Ishikawa (cell line): ENCODE measurements at regions not wholly inside any gene's neighbourhood (a gene's known extent, or its start where the extent isn't known, plus 50 kb on each side); places are given as distances from the start of the nearest gene placed in this dataset.

Experiments
- CEBPB ChIP-seq: IDR thresholded peaks from 2 replicates; pipeline ENCODE4 v1.6.1; 2012
- CREB1 ChIP-seq: IDR thresholded peaks from 2 replicates; pipeline ENCODE4 v1.6.1; 2012; ENCODE audit warnings: low read depth
- EGR1 ChIP-seq: IDR thresholded peaks from 2 replicates; pipeline ENCODE4 v1.6.1; 2012
- EP300 ChIP-seq: IDR thresholded peaks from 2 replicates; pipeline ENCODE4 v1.6.1; 2012; ENCODE audit warnings: borderline replicate concordance
- MAX ChIP-seq: IDR thresholded peaks from 2 replicates; pipeline ENCODE4 v1.6.1; 2012
- NFIC ChIP-seq: IDR thresholded peaks from 2 replicates; pipeline ENCODE4 v1.6.1; 2012
- RAD21 ChIP-seq: IDR thresholded peaks from 2 replicates; pipeline ENCODE4 v1.6.1; 2012; ENCODE audit warnings: low read depth
- TAF1 ChIP-seq: IDR thresholded peaks from 2 replicates; pipeline ENCODE4 v1.6.1; 2012; ENCODE audit warnings: low read depth, mild to moderate bottlenecking
- USF1 ChIP-seq: IDR thresholded peaks from 2 replicates; pipeline ENCODE4 v1.6.1; 2012
- YY1 ChIP-seq: IDR thresholded peaks from 2 replicates; pipeline ENCODE4 v1.6.1; 2012; ENCODE audit warnings: low read depth
- ZBTB7A ChIP-seq: IDR thresholded peaks from 2 replicates; pipeline ENCODE4 v1.6.1; 2012; ENCODE audit warnings: low read depth

- TF ChIP-seq RAD21 = no peak
- no peak for TF ChIP-seq CEBPB
- TF ChIP-seq TAF1 = no peak
- TF ChIP-seq YY1 = no peak
- TF ChIP-seq USF1 = no peak
- no peak for TF ChIP-seq MAX
- no peak for TF ChIP-seq EP300
- no peak for TF ChIP-seq NFIC
- no peak for TF ChIP-seq ZBTB7A
- no peak for TF ChIP-seq EGR1
- no peak for TF ChIP-seq CREB1
Measured at GRCh38 chr1:219114014-219114413, 59.7 kb upstream of the LYPLAL1 start.
